ENCODE measurements at regions not wholly inside any gene's neighbourhood (a gene's known extent, or its start where the extent isn't known, plus 50 kb on each side); places are given as distances from the start of the nearest gene placed in this dataset.

DNA sequence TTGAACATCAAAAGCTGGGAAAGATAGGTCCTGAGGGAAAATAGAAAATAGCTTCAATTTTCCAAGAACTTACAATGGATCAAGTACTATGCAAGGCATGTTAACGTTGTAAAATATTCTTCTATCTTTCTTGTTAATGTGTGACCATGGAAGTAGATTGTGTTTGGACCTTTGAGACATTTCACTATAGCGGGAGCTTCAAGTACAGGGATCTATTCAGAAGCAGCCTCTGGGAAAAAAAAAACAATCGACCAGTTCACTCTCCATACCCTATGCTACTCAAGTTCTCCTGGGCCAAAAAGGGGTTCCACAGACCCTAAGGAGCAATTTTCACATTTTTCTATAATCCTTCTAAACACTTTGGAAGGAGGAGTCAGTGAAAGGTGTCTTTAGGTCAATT lies 54.1 kb upstream of the ATP10B start:
- WGBS, 5 donors: 76 to 90% (median 77%) methylated on average over 3 of the region's 3 CpGs
- no peaks in the 10 kb centered on the region for H3K9me3 ChIP-seq

DNA sequence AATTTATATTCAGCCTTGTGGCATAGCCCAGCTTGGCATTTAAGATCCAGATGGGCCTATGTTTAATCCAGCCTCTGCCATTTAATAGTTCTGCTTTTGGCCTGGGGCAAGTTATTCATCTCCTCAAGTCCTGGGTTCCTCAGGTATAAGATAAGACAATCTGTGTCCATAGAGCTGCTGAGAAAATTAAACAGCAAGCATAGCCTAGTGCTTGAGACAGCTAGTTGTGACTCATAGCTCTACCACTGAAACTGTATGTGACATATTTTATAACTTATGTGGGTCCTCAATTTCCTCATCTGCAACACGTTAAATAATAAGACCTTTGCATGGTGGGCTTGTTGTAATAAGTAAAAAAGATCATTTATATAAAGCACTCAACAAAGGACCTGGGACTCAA lies 53.3 kb upstream of the ATP10B start:
- H3K27me3 ChIP-seq (replicated peaks in 1 of 7): no peaks in the 10 kb centered on the region
- intact Hi-C loops (cut with DNase I; ENCODE audit: low total_unique reads): no loop called here
- TF ChIP-seq, protein P1, sequence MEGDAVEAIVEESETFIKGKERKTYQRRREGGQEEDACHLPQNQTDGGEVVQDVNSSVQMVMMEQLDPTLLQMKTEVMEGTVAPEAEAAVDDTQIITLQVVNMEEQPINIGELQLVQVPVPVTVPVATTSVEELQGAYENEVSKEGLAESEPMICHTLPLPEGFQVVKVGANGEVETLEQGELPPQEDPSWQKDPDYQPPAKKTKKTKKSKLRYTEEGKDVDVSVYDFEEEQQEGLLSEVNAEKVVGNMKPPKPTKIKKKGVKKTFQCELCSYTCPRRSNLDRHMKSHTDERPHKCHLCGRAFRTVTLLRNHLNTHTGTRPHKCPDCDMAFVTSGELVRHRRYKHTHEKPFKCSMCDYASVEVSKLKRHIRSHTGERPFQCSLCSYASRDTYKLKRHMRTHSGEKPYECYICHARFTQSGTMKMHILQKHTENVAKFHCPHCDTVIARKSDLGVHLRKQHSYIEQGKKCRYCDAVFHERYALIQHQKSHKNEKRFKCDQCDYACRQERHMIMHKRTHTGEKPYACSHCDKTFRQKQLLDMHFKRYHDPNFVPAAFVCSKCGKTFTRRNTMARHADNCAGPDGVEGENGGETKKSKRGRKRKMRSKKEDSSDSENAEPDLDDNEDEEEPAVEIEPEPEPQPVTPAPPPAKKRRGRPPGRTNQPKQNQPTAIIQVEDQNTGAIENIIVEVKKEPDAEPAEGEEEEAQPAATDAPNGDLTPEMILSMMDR (IDR thresholded peaks at IDR 0.05 in 8 of 11, conservative IDR thresholded peaks at IDR 0.05 in 3 of 11): no peak
- TF ChIP-seq POLR2A (IDR thresholded peaks at IDR 0.05) (no peak), POLR2AphosphoS5 (IDR thresholded peaks at IDR 0.05) (no peak)
- H3K4me1 ChIP-seq: no peaks in the 10 kb centered on the region
- WGBS, 5 donors: 59 to 76% (median 66%) methylated on average over 1 of the region's 1 CpG
- H3K36me3 ChIP-seq: no peaks in the 10 kb centered on the region
- no peak overlapping the region for H3K4me3 ChIP-seq
- no peak for DNase-seq
- no peak overlapping the region for H3K27ac ChIP-seq
- H3K9me3 ChIP-seq: no peaks in the 10 kb centered on the region

More for the DNA sequence above, 54.1 kb upstream of the ATP10B start:
- Histone ChIP-seq H3K27ac (no peak overlapping the region), H3K4me3 (no peak overlapping the region), H3K4me1 (no peaks in the 10 kb centered on the region), H3K36me3 (no peaks in the 10 kb centered on the region), H3K27me3 (replicated peaks in 1 of 7) (no peaks in the 10 kb centered on the region)
- DNase-seq: no peak
- intact Hi-C loops (cut with DNase I; ENCODE audit: low total_unique reads): no loop called here
- TF ChIP-seq POLR2A (IDR thresholded peaks at IDR 0.05): no peak
- TF ChIP-seq, protein P1 (IDR thresholded peaks at IDR 0.05 in 8 of 11, conservative IDR thresholded peaks at IDR 0.05 in 3 of 11): no peak
- no peak for TF ChIP-seq POLR2AphosphoS5 (IDR thresholded peaks at IDR 0.05)

DNA sequence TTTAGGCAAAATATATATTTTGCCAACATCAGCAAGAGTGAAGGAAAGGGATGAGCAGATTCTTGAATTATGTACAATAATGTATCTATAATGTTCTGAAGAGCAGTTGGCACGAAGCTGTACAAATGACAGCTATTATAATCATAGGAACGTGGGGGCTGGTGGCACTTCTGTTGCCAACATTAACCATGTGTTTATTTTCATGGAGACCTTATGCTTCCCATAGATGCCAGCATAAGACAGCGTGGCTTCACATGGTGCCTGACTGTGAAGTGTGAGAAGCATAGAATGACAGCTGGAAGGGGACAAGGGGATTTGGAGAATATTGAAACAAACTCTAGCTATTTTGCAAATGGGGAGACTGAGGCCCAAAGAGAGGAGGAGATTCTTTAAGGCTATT lies 52.6 kb upstream of the ATP10B start:
- Histone ChIP-seq H3K36me3 (no peaks in the 10 kb centered on the region), H3K27me3 (replicated peaks in 1 of 7) (no peaks in the 10 kb centered on the region), H3K4me3 (no peak overlapping the region), H3K27ac (no peak overlapping the region), H3K4me1 (no peaks in the 10 kb centered on the region), H3K9me3 (no peaks in the 10 kb centered on the region)
- 66 to 82% (median 77%) methylated on average over 3 of the region's 3 CpGs for WGBS, 5 donors
- intact Hi-C loops (cut with DNase I; ENCODE audit: low total_unique reads): no loop called here
- no peak for DNase-seq
- TF ChIP-seq POLR2A (IDR thresholded peaks at IDR 0.05): no peak
- no peak for TF ChIP-seq POLR2AphosphoS5 (IDR thresholded peaks at IDR 0.05)
- TF ChIP-seq, protein P1 (IDR thresholded peaks at IDR 0.05 in 8 of 11, conservative IDR thresholded peaks at IDR 0.05 in 3 of 11): no peak

DNA sequence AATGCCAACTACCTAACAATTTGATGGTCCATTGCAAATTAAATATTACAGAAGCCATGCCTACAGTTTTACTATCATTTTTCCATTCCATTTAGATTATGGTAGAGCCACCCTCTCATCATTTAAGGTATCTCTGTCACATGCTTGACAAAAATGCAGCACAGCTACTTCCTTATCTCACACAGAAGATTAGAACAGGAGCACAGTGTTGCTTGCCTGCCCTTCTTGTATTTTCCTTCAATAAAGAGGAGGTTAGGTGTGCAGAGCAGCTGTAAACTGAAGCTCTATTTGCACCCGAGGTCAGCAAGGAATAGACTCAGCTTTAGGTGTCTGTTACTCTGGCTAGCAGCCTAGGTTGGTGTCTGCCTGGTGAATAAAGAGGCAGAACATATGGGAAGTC lies 51.5 kb upstream of the ATP10B start:
- WGBS, 5 donors: 32 to 64% (median 44%) methylated on average over 1 of the region's 1 CpG
- no peak for DNase-seq
- intact Hi-C loops (cut with DNase I; ENCODE audit: low total_unique reads): no loop called here
- H3K36me3 ChIP-seq: no peaks in the 10 kb centered on the region
- no peak overlapping the region for H3K27ac ChIP-seq
- H3K4me3 ChIP-seq: no peak overlapping the region
- no peaks in the 10 kb centered on the region for H3K27me3 ChIP-seq (replicated peaks in 1 of 7)
- H3K9me3 ChIP-seq: no peaks in the 10 kb centered on the region
- no peaks in the 10 kb centered on the region for H3K4me1 ChIP-seq
- TF ChIP-seq, protein P1 (IDR thresholded peaks at IDR 0.05 in 8 of 11, conservative IDR thresholded peaks at IDR 0.05 in 3 of 11): no peak
- no peak for TF ChIP-seq POLR2AphosphoS5 (IDR thresholded peaks at IDR 0.05)
- TF ChIP-seq POLR2A (IDR thresholded peaks at IDR 0.05): no peak

All from spleen (tissue), 11 donors.